ENCODE measurements at regions not wholly inside any gene's neighbourhood (a gene's known extent, or its start where the extent isn't known, plus 50 kb on each side); places are given as distances from the start of the nearest gene placed in this dataset.

DNA sequence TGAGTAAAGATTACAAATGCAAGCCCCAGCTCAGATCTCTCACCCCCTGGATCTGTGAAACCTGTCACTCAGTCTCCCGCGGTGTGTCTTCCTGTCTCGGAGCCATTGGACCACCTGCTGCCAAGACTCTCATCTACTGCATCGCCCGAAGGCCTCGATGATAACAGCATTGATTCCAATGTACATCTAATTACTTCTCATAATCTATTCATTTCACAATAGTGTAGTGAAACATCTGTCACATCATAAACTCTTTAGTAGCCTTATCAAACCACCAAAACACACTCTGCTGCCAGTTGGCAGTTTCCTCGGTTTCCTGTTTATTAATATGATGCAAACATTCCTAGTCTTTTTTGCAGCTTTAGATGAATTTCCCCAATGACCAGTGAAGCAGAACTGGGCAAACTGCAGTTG lies 220.3 kb downstream of the POU4F1 start:
- H3K9me3 ChIP-seq (replicated peaks; ENCODE audit: insufficient read depth, low read length): no peaks in the 10 kb centered on the region
- H3K27ac ChIP-seq (ENCODE audit: low read length): no peak overlapping the region
- no peaks in the 10 kb centered on the region for H3K9me2 ChIP-seq (replicated peaks; ENCODE audit: insufficient read depth, low read length)
- no peak overlapping the region for H3K4me3 ChIP-seq (ENCODE audit: low read length)
- no peaks in the 10 kb centered on the region for H3K36me3 ChIP-seq (replicated peaks; ENCODE audit: insufficient read depth, low read length)
- no peak overlapping the region for H3K4me2 ChIP-seq (ENCODE audit: low read depth, low read length)
- no peak for TF ChIP-seq EZH2 (optimal IDR thresholded peaks at IDR 0.05; ENCODE audit: low read depth, low read length)
- TF ChIP-seq, protein P1, sequence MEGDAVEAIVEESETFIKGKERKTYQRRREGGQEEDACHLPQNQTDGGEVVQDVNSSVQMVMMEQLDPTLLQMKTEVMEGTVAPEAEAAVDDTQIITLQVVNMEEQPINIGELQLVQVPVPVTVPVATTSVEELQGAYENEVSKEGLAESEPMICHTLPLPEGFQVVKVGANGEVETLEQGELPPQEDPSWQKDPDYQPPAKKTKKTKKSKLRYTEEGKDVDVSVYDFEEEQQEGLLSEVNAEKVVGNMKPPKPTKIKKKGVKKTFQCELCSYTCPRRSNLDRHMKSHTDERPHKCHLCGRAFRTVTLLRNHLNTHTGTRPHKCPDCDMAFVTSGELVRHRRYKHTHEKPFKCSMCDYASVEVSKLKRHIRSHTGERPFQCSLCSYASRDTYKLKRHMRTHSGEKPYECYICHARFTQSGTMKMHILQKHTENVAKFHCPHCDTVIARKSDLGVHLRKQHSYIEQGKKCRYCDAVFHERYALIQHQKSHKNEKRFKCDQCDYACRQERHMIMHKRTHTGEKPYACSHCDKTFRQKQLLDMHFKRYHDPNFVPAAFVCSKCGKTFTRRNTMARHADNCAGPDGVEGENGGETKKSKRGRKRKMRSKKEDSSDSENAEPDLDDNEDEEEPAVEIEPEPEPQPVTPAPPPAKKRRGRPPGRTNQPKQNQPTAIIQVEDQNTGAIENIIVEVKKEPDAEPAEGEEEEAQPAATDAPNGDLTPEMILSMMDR (IDR thresholded peaks at IDR 0.05; ENCODE audit: low read length): no peak
- TF ChIP-seq EZH2phosphoT487 (IDR thresholded peaks at IDR 0.05; ENCODE audit: low read length): no peak
- no peaks in the 10 kb centered on the region for H3K27me3 ChIP-seq (replicated peaks; ENCODE audit: insufficient read depth, low read length)
- no peaks in the 10 kb centered on the region for H3K79me2 ChIP-seq (ENCODE audit: low read length)
- no peak overlapping the region for H3K9ac ChIP-seq (ENCODE audit: low read length)
- H4K20me1 ChIP-seq (ENCODE audit: insufficient read depth, low read length): no peaks in the 10 kb centered on the region
- H3K4me1 ChIP-seq (ENCODE audit: low read length): no peaks in the 10 kb centered on the region
- H3F3A ChIP-seq (ENCODE audit: insufficient read depth, low read length): no peaks in the 10 kb centered on the region
- no peak for DNase-seq
- H2AFZ ChIP-seq (ENCODE audit: low read length): no peak overlapping the region

DNA sequence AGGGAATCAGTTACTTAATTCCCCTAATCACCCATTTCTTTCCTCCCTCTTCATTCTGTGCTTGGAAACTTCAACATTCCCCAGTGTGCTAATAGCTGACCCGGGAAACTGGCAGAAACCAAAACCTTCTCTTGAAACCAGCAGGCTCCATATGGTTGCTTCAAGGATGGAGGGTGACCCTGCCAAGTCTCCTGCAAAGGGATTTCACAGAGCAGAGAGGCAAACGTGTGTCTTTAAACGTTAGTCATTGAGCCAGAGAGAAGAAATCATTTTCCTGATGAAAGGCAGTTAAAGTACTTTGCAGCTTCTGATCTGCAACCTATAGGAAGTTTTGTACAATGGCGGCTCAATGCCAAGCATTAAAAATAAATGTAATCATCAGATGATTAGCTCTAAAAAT lies 220.9 kb downstream of the POU4F1 start:
- H2AFZ ChIP-seq (ENCODE audit: low read length): no peak overlapping the region
- no peak for DNase-seq
- no peaks in the 10 kb centered on the region for H3F3A ChIP-seq (ENCODE audit: insufficient read depth, low read length)
- no peaks in the 10 kb centered on the region for H4K20me1 ChIP-seq (ENCODE audit: insufficient read depth, low read length)
- H3K9ac ChIP-seq (ENCODE audit: low read length): no peak overlapping the region
- H3K9me2 ChIP-seq (replicated peaks; ENCODE audit: insufficient read depth, low read length): no peaks in the 10 kb centered on the region
- H3K4me1 ChIP-seq (ENCODE audit: low read length): no peaks in the 10 kb centered on the region
- H3K9me3 ChIP-seq (replicated peaks; ENCODE audit: insufficient read depth, low read length): no peaks in the 10 kb centered on the region
- no peak overlapping the region for H3K4me3 ChIP-seq (ENCODE audit: low read length)
- no peak for TF ChIP-seq EZH2 (optimal IDR thresholded peaks at IDR 0.05; ENCODE audit: low read depth, low read length)
- TF ChIP-seq, protein P1 (IDR thresholded peaks at IDR 0.05; ENCODE audit: low read length): no peak
- TF ChIP-seq EZH2phosphoT487 (IDR thresholded peaks at IDR 0.05; ENCODE audit: low read length): no peak
- no peak overlapping the region for H3K27ac ChIP-seq (ENCODE audit: low read length)
- H3K27me3 ChIP-seq (replicated peaks; ENCODE audit: insufficient read depth, low read length): no peaks in the 10 kb centered on the region
- H3K36me3 ChIP-seq (replicated peaks; ENCODE audit: insufficient read depth, low read length): no peaks in the 10 kb centered on the region
- H3K4me2 ChIP-seq (ENCODE audit: low read depth, low read length): no peak overlapping the region
- no peaks in the 10 kb centered on the region for H3K79me2 ChIP-seq (ENCODE audit: low read length)

DNA sequence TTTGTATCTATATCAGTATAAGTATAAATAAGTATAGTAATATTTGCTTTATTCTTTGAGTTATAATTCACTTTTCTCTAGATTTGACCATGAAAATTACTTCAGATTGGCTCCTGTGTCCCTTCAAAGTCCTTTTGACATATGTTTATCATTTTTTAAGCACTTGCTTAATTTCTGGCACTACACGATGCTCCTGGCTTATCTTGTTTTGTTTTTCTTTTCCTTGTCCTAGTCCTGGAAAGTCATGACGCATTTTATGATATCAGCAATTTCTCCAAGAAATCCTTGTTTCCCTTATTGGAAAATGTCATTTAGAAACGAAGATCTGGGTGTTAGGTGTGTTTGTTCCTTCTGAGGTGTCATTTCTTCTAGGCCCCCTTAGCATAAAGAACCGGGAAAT lies 226.5 kb downstream of the POU4F1 start:
- no peak overlapping the region for H3K9ac ChIP-seq (ENCODE audit: low read length)
- TF ChIP-seq EZH2phosphoT487 (IDR thresholded peaks at IDR 0.05; ENCODE audit: low read length) (no peak), EZH2 (optimal IDR thresholded peaks at IDR 0.05; ENCODE audit: low read depth, low read length) (no peak)
- TF ChIP-seq, protein P1 (IDR thresholded peaks at IDR 0.05; ENCODE audit: low read length): no peak
- H3K79me2 ChIP-seq (ENCODE audit: low read length): no peaks in the 10 kb centered on the region
- no peaks in the 10 kb centered on the region for H3F3A ChIP-seq (ENCODE audit: insufficient read depth, low read length)
- no peak overlapping the region for H3K4me2 ChIP-seq (ENCODE audit: low read depth, low read length)
- no peaks in the 10 kb centered on the region for H4K20me1 ChIP-seq (ENCODE audit: insufficient read depth, low read length)
- no peaks in the 10 kb centered on the region for H3K27me3 ChIP-seq (replicated peaks; ENCODE audit: insufficient read depth, low read length)
- H3K27ac ChIP-seq (ENCODE audit: low read length): no peak overlapping the region
- DNase-seq: no peak
- no peaks in the 10 kb centered on the region for H3K9me2 ChIP-seq (replicated peaks; ENCODE audit: insufficient read depth, low read length)
- no peaks in the 10 kb centered on the region for H3K9me3 ChIP-seq (replicated peaks; ENCODE audit: insufficient read depth, low read length)
- no peaks in the 10 kb centered on the region for H3K36me3 ChIP-seq (replicated peaks; ENCODE audit: insufficient read depth, low read length)
- no peak overlapping the region for H3K4me3 ChIP-seq (ENCODE audit: low read length)
- no peaks in the 10 kb centered on the region for H3K4me1 ChIP-seq (ENCODE audit: low read length)
- H2AFZ ChIP-seq (ENCODE audit: low read length): no peak overlapping the region

All from MM.1S (cell line).